H1 (cell line): ENCODE measurements at regions not wholly inside any gene's neighbourhood (a gene's known extent, or its start where the extent isn't known, plus 50 kb on each side); places are given as distances from the start of the nearest gene placed in this dataset.
A peak's percentile ranks its signal among the peaks of the same experiment; 100 is the strongest.

Experiments
- MAFK ChIP-seq: IDR thresholded peaks from 2 replicates; pipeline ENCODE4 v1.6.1; 2012; ENCODE audit warnings: low read depth, mild to moderate bottlenecking, improper control_type of control experiment, low read length
- SIN3A ChIP-seq, 2 experiments: IDR thresholded peaks in 1 of 2; conservative IDR thresholded peaks in 1 of 2; 2 replicates each; pipeline ENCODE4 v1.6.1; 2011 to 2012; ENCODE audit warnings: low read length in 2 of 2, improper control_type of control experiment in 1 of 2, low read depth in 1 of 2, mild to moderate bottlenecking in 1 of 2
- TF ChIP-seq, protein P1 (sequence below): fragments of 300-600 bp; sonication (generic); IDR thresholded peaks from 2 replicates; pipeline ENCODE4 v1.7.1; 2012; ENCODE audit warnings: low read length, moderate library complexity, mild to moderate bottlenecking, inconsistent platforms; ENCODE audit not compliant: insufficient replicate concordance

DNA sequence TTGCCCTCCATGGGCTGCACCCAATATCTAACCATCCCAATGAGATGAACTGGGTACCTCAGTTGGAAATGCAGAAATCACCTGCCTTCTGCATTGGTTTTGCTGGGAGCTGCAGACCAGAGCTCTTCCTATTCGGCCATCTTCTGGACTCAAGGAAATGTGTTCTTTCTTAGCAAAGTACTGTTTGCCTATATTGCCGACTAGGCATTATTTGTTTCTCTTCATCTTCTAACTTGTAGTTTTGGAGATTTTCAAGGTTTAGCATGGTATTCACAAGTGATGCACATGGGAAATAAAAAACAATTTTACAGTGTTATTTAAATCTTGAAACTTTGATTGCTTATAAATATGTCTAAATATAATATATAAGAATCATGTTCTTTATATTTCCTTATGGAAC, 377.8 kb upstream of the POU1F1 start (continued):
- TF ChIP-seq, protein P1, sequence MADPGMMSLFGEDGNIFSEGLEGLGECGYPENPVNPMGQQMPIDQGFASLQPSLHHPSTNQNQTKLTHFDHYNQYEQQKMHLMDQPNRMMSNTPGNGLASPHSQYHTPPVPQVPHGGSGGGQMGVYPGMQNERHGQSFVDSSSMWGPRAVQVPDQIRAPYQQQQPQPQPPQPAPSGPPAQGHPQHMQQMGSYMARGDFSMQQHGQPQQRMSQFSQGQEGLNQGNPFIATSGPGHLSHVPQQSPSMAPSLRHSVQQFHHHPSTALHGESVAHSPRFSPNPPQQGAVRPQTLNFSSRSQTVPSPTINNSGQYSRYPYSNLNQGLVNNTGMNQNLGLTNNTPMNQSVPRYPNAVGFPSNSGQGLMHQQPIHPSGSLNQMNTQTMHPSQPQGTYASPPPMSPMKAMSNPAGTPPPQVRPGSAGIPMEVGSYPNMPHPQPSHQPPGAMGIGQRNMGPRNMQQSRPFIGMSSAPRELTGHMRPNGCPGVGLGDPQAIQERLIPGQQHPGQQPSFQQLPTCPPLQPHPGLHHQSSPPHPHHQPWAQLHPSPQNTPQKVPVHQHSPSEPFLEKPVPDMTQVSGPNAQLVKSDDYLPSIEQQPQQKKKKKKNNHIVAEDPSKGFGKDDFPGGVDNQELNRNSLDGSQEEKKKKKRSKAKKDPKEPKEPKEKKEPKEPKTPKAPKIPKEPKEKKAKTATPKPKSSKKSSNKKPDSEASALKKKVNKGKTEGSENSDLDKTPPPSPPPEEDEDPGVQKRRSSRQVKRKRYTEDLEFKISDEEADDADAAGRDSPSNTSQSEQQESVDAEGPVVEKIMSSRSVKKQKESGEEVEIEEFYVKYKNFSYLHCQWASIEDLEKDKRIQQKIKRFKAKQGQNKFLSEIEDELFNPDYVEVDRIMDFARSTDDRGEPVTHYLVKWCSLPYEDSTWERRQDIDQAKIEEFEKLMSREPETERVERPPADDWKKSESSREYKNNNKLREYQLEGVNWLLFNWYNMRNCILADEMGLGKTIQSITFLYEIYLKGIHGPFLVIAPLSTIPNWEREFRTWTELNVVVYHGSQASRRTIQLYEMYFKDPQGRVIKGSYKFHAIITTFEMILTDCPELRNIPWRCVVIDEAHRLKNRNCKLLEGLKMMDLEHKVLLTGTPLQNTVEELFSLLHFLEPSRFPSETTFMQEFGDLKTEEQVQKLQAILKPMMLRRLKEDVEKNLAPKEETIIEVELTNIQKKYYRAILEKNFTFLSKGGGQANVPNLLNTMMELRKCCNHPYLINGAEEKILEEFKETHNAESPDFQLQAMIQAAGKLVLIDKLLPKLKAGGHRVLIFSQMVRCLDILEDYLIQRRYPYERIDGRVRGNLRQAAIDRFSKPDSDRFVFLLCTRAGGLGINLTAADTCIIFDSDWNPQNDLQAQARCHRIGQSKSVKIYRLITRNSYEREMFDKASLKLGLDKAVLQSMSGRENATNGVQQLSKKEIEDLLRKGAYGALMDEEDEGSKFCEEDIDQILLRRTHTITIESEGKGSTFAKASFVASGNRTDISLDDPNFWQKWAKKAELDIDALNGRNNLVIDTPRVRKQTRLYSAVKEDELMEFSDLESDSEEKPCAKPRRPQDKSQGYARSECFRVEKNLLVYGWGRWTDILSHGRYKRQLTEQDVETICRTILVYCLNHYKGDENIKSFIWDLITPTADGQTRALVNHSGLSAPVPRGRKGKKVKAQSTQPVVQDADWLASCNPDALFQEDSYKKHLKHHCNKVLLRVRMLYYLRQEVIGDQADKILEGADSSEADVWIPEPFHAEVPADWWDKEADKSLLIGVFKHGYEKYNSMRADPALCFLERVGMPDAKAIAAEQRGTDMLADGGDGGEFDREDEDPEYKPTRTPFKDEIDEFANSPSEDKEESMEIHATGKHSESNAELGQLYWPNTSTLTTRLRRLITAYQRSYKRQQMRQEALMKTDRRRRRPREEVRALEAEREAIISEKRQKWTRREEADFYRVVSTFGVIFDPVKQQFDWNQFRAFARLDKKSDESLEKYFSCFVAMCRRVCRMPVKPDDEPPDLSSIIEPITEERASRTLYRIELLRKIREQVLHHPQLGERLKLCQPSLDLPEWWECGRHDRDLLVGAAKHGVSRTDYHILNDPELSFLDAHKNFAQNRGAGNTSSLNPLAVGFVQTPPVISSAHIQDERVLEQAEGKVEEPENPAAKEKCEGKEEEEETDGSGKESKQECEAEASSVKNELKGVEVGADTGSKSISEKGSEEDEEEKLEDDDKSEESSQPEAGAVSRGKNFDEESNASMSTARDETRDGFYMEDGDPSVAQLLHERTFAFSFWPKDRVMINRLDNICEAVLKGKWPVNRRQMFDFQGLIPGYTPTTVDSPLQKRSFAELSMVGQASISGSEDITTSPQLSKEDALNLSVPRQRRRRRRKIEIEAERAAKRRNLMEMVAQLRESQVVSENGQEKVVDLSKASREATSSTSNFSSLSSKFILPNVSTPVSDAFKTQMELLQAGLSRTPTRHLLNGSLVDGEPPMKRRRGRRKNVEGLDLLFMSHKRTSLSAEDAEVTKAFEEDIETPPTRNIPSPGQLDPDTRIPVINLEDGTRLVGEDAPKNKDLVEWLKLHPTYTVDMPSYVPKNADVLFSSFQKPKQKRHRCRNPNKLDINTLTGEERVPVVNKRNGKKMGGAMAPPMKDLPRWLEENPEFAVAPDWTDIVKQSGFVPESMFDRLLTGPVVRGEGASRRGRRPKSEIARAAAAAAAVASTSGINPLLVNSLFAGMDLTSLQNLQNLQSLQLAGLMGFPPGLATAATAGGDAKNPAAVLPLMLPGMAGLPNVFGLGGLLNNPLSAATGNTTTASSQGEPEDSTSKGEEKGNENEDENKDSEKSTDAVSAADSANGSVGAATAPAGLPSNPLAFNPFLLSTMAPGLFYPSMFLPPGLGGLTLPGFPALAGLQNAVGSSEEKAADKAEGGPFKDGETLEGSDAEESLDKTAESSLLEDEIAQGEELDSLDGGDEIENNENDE, result no peak
- TF ChIP-seq MAFK (peak; percentile 94), SIN3A (conservative IDR thresholded peaks at IDR 0.05 in 1 of 2, IDR thresholded peaks at IDR 0.05 in 1 of 2; ENCODE audit: low read depth in 1 of 2, low read length in 2 of 2) (no peak)
